ENCODE measurements at regions not wholly inside any gene's neighbourhood (a gene's known extent, or its start where the extent isn't known, plus 50 kb on each side); places are given as distances from the start of the nearest gene placed in this dataset.

DNA sequence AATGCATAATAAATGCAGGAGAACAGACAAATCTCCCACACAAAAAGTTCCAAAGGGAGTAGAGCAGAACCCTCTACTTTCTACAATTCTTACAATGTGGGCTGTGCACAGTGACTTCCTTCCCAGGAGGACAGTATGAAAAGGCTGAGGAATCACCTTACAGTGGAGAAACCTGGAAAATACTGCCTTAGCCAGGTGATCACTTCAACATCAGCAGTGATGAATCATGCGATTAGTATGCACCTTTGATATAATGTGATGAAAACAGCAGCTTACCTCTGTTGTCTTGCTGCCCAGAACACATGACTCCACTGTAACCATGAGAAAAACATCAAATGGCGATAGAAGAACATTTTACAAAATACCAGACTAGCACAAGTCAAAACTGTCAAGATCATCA is 329.7 kb upstream of the POM121L12 start:
- TF ChIP-seq EZH2 (IDR thresholded peaks at IDR 0.05) (no peak), EZH2phosphoT487 (IDR thresholded peaks at IDR 0.05) (no peak)
- TF ChIP-seq, protein P1, sequence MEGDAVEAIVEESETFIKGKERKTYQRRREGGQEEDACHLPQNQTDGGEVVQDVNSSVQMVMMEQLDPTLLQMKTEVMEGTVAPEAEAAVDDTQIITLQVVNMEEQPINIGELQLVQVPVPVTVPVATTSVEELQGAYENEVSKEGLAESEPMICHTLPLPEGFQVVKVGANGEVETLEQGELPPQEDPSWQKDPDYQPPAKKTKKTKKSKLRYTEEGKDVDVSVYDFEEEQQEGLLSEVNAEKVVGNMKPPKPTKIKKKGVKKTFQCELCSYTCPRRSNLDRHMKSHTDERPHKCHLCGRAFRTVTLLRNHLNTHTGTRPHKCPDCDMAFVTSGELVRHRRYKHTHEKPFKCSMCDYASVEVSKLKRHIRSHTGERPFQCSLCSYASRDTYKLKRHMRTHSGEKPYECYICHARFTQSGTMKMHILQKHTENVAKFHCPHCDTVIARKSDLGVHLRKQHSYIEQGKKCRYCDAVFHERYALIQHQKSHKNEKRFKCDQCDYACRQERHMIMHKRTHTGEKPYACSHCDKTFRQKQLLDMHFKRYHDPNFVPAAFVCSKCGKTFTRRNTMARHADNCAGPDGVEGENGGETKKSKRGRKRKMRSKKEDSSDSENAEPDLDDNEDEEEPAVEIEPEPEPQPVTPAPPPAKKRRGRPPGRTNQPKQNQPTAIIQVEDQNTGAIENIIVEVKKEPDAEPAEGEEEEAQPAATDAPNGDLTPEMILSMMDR (IDR thresholded peaks at IDR 0.05) = no peak

Data from neural progenitor cell (in vitro differentiated cells).